NCI-H187 (cell line): ENCODE measurements at regions not wholly inside any gene's neighbourhood (a gene's known extent, or its start where the extent isn't known, plus 50 kb on each side); places are given as distances from the start of the nearest gene placed in this dataset.

Experiments
- DNase-seq, 2 experiments: peaks; one replicate each; lab custom pipeline; 2025; lab: John Stamatoyannopoulos, UW

DNA sequence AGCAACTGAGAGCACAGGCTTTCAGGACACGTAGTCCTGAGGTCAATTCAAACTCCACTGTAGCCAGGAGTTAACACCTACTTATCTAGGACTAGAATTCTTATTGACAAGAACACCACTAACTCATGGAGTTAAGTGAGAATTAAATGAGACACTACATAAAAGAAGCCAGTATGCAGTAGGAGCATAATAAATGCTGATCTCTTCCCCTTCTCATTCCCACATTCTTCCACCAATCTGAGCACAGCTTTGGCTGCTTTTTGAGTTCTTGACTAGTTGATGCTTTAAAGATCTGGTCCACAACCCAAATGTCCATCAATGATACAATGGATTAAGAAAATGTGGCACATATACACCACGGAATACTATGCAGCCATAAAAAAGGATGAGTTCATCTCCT, 55.2 kb downstream of the TTC32 start:
- no peak for DNase-seq

GRCh38 chr2:19846030-19846429, 55.8 kb downstream of the TTC32 start:
- no peak for DNase-seq

DNA sequence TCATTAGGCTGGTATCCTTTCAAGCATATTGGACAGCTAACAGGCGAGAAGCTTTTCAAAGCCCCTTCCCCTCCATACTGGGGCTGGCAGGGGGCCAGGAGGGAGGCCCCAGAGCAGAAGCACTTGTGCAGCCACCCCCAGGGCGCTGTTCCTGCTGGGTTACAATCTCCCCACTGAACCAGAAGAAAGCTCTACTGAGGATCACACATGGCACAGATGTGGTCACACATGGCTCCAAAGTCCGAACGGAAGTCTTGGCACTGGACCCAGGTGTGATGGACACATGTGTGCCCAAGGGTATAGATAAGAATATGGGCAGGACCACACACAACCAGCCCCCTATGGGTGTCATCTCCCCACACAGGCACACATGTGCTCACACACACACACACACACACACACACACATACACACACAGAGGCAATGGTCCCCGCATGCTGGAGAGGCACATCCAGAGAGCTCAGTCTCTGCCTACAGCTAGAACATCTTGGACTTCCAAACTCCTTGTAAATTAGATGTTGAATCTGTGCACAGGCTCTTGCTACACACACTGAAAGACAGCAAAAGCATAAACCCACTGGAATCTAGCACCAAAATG, 56.4 kb downstream of the TTC32 start:
- DNase-seq = no peak

- DNase-seq = no peak
These were observed 57.0 kb downstream of the TTC32 start for GRCh38 chr2:19844750-19845149.

GRCh38 chr2:19843992-19844515, 57.7 kb downstream of the TTC32 start:
- no peak for DNase-seq

- DNase-seq = no peak
These were observed 59.7 kb downstream of the TTC32 start for GRCh38 chr2:19841918-19842693.

DNA sequence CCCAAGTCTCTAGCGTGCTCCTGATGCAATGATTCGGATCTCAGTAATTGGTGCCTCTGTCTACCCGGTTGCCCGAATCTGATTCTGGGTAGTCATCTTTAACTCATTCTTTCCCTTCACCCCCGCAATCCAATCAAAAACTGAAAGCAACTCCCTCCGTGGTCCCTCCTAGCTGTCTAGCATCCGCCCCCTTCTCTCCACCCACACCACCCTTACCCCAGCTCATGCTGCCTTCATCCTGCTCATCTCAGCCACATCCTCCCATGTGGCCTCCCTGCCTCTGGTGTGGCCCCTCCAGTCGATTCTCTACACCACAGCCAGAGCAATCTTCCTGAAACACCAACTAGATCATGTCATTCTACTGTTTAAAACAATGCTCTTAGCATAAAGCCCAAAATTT, 62.3 kb downstream of the TTC32 start:
- no peak for DNase-seq

DNA sequence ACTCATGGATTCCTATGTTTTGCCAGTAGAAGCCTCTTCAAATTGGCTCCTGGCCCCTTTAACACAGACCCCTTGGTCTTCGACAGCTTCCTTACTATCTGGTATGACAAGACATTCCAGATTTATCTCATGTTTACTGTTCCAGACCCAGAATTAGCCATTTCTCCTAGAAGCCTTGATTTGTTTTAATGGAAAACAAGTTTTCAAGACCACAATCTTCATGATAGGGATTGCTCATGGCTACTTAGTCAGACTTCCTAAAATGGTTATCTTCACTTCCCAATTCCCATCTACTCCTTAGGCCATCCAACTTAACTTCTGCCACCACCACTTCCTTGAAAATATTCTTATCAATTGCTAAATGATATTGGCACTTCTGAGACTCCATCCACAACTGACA, 63.2 kb downstream of the TTC32 start:
- no peak for DNase-seq

GRCh38 chr2:19837235-19837766, 64.5 kb downstream of the TTC32 start:
- DNase-seq = no peak

GRCh38 chr2:19835781-19836281, 66.0 kb downstream of the TTC32 start:
- no peak for DNase-seq

GRCh38 chr2:19833978-19834377, 67.8 kb downstream of the TTC32 start:
- DNase-seq = no peak

- no peak for DNase-seq
These were observed 72.1 kb downstream of the TTC32 start for GRCh38 chr2:19829672-19830071.

DNA sequence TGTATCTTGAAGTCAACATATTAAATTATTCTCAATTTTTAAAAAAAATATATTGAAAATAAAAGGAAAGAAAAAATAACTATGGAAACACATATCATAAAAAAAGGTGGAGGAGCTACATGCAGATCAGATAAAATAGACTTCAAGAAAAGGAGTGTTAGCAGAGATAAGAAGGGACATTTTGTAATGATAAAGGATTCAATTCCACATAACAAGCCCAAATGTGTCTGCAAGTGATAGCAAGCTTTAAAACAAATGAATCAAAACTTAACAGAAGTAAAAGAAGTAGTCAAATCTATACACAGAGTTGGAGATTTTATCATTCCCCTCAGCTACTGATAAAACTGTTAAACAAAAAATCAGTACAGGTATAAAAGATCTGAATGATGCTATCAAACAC, 74.9 kb downstream of the TTC32 start:
- no peak for DNase-seq

DNA sequence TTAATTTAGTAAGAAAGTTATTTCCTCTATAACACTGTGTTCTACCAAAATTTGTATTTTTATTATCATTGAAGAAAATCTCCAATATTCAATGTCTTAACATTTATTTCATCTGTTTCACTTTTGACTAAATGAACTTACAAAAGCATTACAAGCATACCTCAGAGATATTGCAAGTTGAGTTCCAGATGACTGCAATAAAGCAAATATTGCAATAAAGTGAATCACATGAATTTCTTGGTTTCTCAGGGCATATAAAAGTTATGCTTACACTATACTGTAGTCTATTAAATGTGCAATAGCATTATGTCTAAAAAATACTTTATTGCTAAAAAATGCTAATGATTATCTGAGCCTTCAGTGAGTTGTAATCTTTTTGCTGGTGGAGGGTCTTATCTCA, 78.3 kb downstream of the TTC32 start:
- no peak for DNase-seq

DNA sequence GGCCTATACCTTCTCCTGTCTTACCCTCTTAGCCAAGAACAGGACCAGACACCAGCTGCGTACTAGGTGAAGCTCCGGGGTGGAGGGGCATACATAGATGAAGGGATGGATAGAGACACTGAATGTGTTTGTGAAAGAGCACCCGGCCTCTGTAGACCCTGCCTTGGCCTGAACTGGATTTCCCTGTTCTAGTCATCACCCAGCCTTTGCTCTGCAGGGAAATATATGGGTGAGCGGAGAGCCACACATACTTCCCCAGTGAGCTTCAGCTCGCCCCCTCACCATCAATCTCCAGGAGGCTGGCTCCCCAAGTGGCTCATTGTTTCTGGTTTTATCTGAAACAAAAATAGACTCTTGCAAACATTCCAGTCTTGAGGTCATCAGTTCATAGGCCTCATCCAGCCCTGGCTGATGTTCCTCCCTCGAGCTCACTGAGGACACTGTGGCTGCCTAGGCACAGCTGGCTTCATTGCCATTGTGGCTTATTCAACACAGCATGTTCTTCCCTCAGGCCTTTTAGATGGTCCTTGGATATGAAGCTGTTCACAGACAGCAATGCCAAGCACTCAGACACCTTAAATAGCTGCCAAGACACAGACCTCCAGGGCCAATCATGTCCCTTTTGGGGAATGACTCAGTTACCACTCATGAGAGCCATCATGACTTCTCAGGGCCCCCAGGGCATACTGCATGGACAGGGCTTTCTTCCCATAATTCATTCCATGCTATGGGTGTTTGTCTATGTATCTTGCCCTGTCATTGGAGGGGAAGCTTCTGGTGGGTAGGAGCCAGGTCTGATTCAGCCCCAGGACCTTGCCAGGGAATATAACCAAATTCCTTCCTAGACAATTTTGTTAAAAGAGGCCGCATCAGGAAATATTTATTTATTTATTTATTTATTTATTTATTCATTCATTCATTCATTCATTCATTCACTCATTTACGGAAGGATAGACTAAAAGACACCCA, 82.4 kb downstream of the TTC32 start:
- no peak for DNase-seq

DNA sequence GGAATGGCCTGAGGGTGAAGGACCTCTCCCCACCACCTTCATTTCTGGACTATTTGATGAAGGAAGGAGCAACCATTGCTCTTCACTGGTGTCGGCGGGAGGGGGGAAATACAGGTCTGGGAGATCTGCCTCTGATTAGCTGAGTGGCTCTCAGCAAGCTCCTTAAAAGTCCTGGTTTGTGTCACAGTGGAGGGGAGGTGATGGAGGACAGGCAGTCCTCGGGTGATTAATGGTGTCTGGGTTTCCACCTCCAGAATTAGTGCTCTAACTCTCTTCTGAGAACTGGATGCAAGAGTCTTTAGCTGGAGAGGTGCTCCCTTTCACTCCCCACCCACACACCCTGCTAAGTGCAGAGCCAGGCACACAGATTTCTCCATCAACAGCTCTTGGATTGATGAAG, 83.2 kb downstream of the TTC32 start:
- no peak for DNase-seq

- no peak for DNase-seq
These were observed 83.7 kb downstream of the TTC32 start for GRCh38 chr2:19818039-19818438.

GRCh38 chr2:19815746-19816145, 86.0 kb downstream of the TTC32 start:
- DNase-seq = no peak

- DNase-seq = no peak
These were observed 89.6 kb downstream of the TTC32 start for GRCh38 chr2:19812166-19812565.

DNA sequence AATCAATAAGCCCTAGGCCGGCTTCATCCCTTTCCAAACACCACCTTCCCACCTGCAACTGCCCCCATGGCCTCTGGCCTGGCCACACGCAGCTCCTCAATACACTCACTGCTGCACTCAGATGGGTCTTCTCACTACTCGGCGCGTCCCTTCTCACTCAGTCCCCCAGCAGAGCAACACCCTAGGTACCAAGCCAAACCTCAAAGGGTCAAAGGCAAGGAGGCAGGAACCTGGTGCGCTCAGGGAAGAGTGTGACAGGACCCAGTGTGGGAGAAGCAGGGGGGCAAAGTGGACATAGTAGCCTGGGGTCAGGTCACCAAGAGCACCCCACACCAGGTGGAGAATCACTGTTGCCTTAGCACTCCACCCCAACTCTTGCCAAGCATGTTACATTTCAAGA, 90.6 kb downstream of the TTC32 start:
- DNase-seq = no peak

GRCh38 chr2:19810637-19811036, 91.1 kb downstream of the TTC32 start:
- no peak for DNase-seq

DNA sequence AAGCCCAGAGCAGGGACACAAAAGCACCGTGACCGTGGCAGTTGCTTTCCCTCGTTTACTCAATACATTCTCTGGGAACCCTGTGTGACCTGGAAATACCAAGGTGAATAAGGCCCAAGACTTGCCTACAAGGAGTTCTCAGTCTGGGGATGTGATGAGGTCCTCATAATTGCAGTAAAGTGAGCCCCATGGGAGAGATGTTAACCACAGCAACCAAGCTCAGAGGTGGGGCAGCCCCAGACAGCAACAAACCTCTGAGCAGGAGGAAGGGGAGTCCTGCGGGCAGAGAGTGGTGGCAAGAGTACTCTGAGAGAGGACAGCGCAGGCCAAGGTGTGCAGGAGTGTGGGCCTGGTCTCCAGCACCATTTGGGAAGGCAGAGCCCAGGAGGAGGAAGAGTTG, 91.6 kb downstream of the TTC32 start:
- DNase-seq = no peak
